Hematopoietic multipotent progenitor cell treated with erythropoietin and hydrocortisone succinate and interleukin-3 and kit ligand, for 4 days (in vitro differentiated cells): ENCODE measurements at regions not wholly inside any gene's neighbourhood (a gene's known extent, or its start where the extent isn't known, plus 50 kb on each side); places are given as distances from the start of the nearest gene placed in this dataset.

ENCODE experiments used
- DNase-seq: peaks from one replicate; pipeline ENCODE4 v3.0.0-alpha.2; 2015

- no peak for DNase-seq
These were observed 480.2 kb upstream of the ATP2B1 start for GRCh38 chr12:90188857-90189256.

GRCh38 chr12:90183201-90183600, 474.6 kb upstream of the ATP2B1 start:
- no peak for DNase-seq

- no peak for DNase-seq
These were observed 472.6 kb upstream of the ATP2B1 start for GRCh38 chr12:90181216-90181615.

GRCh38 chr12:90174956-90175355, 466.3 kb upstream of the ATP2B1 start:
- DNase-seq: no peak

- DNase-seq: no peak
These were observed 465.5 kb upstream of the ATP2B1 start for GRCh38 chr12:90174198-90174510.

- DNase-seq: no peak
These were observed 465.0 kb upstream of the ATP2B1 start for GRCh38 chr12:90173499-90174197.

- no peak for DNase-seq
These were observed 463.9 kb upstream of the ATP2B1 start for GRCh38 chr12:90172524-90172923.

- DNase-seq: no peak
These were observed 462.1 kb upstream of the ATP2B1 start for GRCh38 chr12:90170740-90171139.

GRCh38 chr12:90167518-90168208, 459.0 kb upstream of the ATP2B1 start:
- DNase-seq: no peak

GRCh38 chr12:90166671-90167070, 458.0 kb upstream of the ATP2B1 start:
- DNase-seq: no peak

GRCh38 chr12:90166012-90166411, 457.4 kb upstream of the ATP2B1 start:
- DNase-seq: no peak

- DNase-seq: no peak
These were observed 455.3 kb upstream of the ATP2B1 start for GRCh38 chr12:90163975-90164374.

- DNase-seq: no peak
These were observed 445.2 kb upstream of the ATP2B1 start for GRCh38 chr12:90153827-90154226.

- peak; percentile 5 for DNase-seq
These were observed 444.4 kb upstream of the ATP2B1 start for GRCh38 chr12:90152897-90153624.

GRCh38 chr12:90151491-90152015, 442.9 kb upstream of the ATP2B1 start:
- no peak for DNase-seq

- no peak for DNase-seq
These were observed 440.8 kb upstream of the ATP2B1 start for GRCh38 chr12:90149453-90149852.

- DNase-seq: peak; percentile 20
These were observed 420.9 kb upstream of the ATP2B1 start for GRCh38 chr12:90129366-90130030.

GRCh38 chr12:90128526-90128925, 419.9 kb upstream of the ATP2B1 start:
- no peak for DNase-seq

GRCh38 chr12:90126125-90126524, 417.5 kb upstream of the ATP2B1 start:
- no peak for DNase-seq

GRCh38 chr12:90124914-90125313, 416.3 kb upstream of the ATP2B1 start:
- no peak for DNase-seq

- DNase-seq: peak; percentile 3
These were observed 415.7 kb upstream of the ATP2B1 start for GRCh38 chr12:90124289-90124688.

- DNase-seq: no peak
These were observed 414.0 kb upstream of the ATP2B1 start for GRCh38 chr12:90122681-90123080.

- DNase-seq: no peak
These were observed 412.0 kb upstream of the ATP2B1 start for GRCh38 chr12:90120627-90121026.
